HCT116 (cell line): ENCODE measurements at regions not wholly inside any gene's neighbourhood (a gene's known extent, or its start where the extent isn't known, plus 50 kb on each side); places are given as distances from the start of the nearest gene placed in this dataset.

ENCODE experiments used
- ATF3 ChIP-seq: IDR thresholded peaks from 2 replicates; pipeline ENCODE4 v1.6.1; 2012
- CEBPB ChIP-seq: IDR thresholded peaks from 2 replicates; pipeline ENCODE4 v1.6.1; 2012; ENCODE audit warnings: low read depth
- EZH2 ChIP-seq: fragments of 200-600 bp; sonication (generic); IDR thresholded peaks from 2 replicates; pipeline ENCODE4 v1.6.1; 2017; ENCODE audit warnings: antibody characterized with exemption, mixed run types
- EZH2phosphoT487 ChIP-seq: fragments of 200-600 bp; IDR thresholded peaks from 2 replicates; pipeline ENCODE4 v1.6.1; 2018; ENCODE audit warnings: antibody characterized with exemption, borderline replicate concordance
- POLR2A ChIP-seq: IDR thresholded peaks from 2 replicates; pipeline ENCODE4 v1.7.0; 2011; ENCODE audit warnings: borderline replicate concordance; ENCODE audit not compliant: insufficient read depth, insufficient read length; ENCODE audit errors: extremely low read depth
- POLR2AphosphoS5 ChIP-seq: IDR thresholded peaks from 2 replicates; pipeline ENCODE4 v1.6.1; 2011; ENCODE audit warnings: mild to moderate bottlenecking, low read depth, low read length, moderate library complexity
- RAD21 ChIP-seq: IDR thresholded peaks from 2 replicates; pipeline ENCODE4 v1.6.1; 2012; ENCODE audit warnings: low read depth, mild to moderate bottlenecking
- SIN3A ChIP-seq: IDR thresholded peaks from 2 replicates; pipeline ENCODE4 v1.6.1; 2012; ENCODE audit warnings: low read depth
- SRF ChIP-seq: IDR thresholded peaks from 2 replicates; pipeline ENCODE4 v1.6.1; 2012; ENCODE audit warnings: low read depth
- ZNF274 ChIP-seq: fragments of 200-500 bp; sonication (Bioruptor generic); IDR thresholded peaks from 2 replicates; pipeline ENCODE4 v1.6.1; 2014; ENCODE audit warnings: mild to moderate bottlenecking, low read depth, low read length, inconsistent platforms
- TF ChIP-seq, protein P1 (sequence below), 3 experiments: fragments of 200-600 bp in 1 of 3; sonication (generic) in 1 of 3; IDR thresholded peaks in 2 of 3; conservative IDR thresholded peaks in 1 of 3; 2 replicates each; pipeline ENCODE4 v1.5.1; 2012 to 2017; ENCODE audit warnings: low read depth in 2 of 3, low read length in 2 of 3, antibody characterized with exemption in 1 of 3, borderline replicate concordance in 1 of 3, control low read depth in 1 of 3, mild to moderate bottlenecking in 1 of 3, mixed read lengths in 1 of 3, mixed run types in 1 of 3, moderate library complexity in 1 of 3; ENCODE audit not compliant: insufficient read depth in 1 of 3
- TF ChIP-seq, protein P2 (sequence below): IDR thresholded peaks from 2 replicates; pipeline ENCODE4 v1.6.1; 2012; ENCODE audit warnings: low read depth

DNA sequence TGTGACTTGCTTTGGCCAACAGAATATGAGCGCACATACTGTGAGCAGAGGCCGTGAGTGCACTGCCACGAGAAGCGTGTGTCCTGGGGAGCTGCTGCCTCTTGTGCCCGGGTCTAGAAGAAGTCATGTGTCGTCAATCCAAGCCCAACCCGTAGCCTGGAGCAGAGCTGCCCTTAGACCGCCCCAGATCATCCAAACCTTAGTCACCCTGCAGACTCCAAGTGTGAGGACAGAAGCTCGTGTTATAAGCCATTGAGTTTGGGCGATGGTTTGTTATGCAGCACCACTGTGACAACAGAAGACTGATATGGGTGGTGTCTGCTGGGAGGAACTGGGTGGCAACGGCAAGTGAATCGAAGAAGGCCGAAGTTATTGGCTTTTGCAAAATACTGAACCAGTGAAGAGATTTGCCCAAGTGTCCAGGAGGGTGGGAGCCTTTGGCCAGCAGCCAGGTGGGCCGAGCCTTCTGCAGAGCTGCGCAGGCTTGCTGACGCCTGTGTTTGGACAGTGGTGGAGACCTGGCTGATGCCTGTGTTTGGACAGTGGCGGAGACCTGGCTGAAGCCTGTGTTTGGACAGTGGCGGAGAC lies 101.3 kb upstream of the SULF2 start:
- TF ChIP-seq CEBPB (no peak), SIN3A (no peak), ZNF274 (no peak), EZH2phosphoT487 (no peak), EZH2 (no peak), POLR2AphosphoS5 (no peak), RAD21 (no peak), POLR2A (no peak), ATF3 (no peak), SRF (no peak)
- TF ChIP-seq, protein P1, sequence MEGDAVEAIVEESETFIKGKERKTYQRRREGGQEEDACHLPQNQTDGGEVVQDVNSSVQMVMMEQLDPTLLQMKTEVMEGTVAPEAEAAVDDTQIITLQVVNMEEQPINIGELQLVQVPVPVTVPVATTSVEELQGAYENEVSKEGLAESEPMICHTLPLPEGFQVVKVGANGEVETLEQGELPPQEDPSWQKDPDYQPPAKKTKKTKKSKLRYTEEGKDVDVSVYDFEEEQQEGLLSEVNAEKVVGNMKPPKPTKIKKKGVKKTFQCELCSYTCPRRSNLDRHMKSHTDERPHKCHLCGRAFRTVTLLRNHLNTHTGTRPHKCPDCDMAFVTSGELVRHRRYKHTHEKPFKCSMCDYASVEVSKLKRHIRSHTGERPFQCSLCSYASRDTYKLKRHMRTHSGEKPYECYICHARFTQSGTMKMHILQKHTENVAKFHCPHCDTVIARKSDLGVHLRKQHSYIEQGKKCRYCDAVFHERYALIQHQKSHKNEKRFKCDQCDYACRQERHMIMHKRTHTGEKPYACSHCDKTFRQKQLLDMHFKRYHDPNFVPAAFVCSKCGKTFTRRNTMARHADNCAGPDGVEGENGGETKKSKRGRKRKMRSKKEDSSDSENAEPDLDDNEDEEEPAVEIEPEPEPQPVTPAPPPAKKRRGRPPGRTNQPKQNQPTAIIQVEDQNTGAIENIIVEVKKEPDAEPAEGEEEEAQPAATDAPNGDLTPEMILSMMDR (IDR thresholded peaks at IDR 0.05 in 2 of 3, conservative IDR thresholded peaks at IDR 0.05 in 1 of 3; ENCODE audit: borderline replicate concordance in 1 of 3, insufficient read depth in 1 of 3, low read depth in 2 of 3, low read length in 2 of 3): no peak
- TF ChIP-seq, protein P2, sequence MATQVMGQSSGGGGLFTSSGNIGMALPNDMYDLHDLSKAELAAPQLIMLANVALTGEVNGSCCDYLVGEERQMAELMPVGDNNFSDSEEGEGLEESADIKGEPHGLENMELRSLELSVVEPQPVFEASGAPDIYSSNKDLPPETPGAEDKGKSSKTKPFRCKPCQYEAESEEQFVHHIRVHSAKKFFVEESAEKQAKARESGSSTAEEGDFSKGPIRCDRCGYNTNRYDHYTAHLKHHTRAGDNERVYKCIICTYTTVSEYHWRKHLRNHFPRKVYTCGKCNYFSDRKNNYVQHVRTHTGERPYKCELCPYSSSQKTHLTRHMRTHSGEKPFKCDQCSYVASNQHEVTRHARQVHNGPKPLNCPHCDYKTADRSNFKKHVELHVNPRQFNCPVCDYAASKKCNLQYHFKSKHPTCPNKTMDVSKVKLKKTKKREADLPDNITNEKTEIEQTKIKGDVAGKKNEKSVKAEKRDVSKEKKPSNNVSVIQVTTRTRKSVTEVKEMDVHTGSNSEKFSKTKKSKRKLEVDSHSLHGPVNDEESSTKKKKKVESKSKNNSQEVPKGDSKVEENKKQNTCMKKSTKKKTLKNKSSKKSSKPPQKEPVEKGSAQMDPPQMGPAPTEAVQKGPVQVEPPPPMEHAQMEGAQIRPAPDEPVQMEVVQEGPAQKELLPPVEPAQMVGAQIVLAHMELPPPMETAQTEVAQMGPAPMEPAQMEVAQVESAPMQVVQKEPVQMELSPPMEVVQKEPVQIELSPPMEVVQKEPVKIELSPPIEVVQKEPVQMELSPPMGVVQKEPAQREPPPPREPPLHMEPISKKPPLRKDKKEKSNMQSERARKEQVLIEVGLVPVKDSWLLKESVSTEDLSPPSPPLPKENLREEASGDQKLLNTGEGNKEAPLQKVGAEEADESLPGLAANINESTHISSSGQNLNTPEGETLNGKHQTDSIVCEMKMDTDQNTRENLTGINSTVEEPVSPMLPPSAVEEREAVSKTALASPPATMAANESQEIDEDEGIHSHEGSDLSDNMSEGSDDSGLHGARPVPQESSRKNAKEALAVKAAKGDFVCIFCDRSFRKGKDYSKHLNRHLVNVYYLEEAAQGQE: no peak
